ENCODE measurements at regions not wholly inside any gene's neighbourhood (a gene's known extent, or its start where the extent isn't known, plus 50 kb on each side); places are given as distances from the start of the nearest gene placed in this dataset.

DNA sequence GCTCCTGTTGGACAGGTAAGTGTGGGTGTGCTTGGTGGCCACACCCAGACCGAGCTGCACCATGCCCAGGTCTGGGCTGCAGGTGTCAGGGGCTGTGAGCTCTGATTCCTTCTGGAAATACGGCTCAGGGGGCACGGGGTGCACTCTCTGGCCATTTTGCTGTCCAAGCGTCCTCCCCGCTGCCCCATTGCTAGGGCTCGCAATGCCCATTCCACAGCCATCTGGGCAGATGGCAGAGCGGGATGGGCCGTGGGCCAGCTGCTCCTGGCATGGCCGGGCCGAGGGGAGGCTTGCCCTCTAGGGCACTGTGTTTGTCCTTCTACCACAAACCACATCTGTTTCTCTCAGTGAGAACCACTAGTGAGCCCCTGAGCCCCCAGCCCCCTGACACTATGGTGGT, 67.9 kb upstream of the RXRA start:
- Histone ChIP-seq H2AFZ (no peak overlapping the region), H3K9me3 (ENCODE audit: low read depth) (no peaks in the 10 kb centered on the region), H3K4me1 (ENCODE audit: insufficient read depth) (peaks cover under 1% of the 10 kb centered on the region), H3K9me2 (replicated peaks; ENCODE audit: insufficient read depth) (no peaks in the 10 kb centered on the region), H3K27ac (no peak overlapping the region), H4K20me1 (ENCODE audit: insufficient read depth, poor library complexity, severe bottlenecking) (no peaks in the 10 kb centered on the region), H3K4me3 (no peak overlapping the region), H3K4me2 (no peak overlapping the region), H3K27me3 (no peaks in the 10 kb centered on the region), H3K36me3 (replicated peaks; ENCODE audit: insufficient read depth, low read depth) (no peaks in the 10 kb centered on the region), H3K79me2 (no peaks in the 10 kb centered on the region)
- 93% methylated on average over 10 of the region's 10 CpGs for WGBS (ENCODE audit: low lambda C conversion rate, missing lambda C conversion rate)
- TF ChIP-seq EZH2phosphoT487 (IDR thresholded peaks at IDR 0.05; ENCODE audit: low read depth, severe bottlenecking, unreplicated experiment): no peak
- no peak for TF ChIP-seq CTCF (IDR thresholded peaks at IDR 0.05; ENCODE audit: poor library complexity)
- TF ChIP-seq EZH2 (IDR thresholded peaks at IDR 0.05; ENCODE audit: borderline replicate concordance): no peak
- DNase-seq (ENCODE audit: low spot score): no peak

- no peak overlapping the region for H3K4me3 ChIP-seq
- DNase-seq (ENCODE audit: low spot score): no peak
- no peak overlapping the region for H3K27ac ChIP-seq
- no peaks in the 10 kb centered on the region for H3K9me2 ChIP-seq (replicated peaks; ENCODE audit: insufficient read depth)
- H3K36me3 ChIP-seq (replicated peaks; ENCODE audit: insufficient read depth, low read depth): no peaks in the 10 kb centered on the region
- no peak overlapping the region for H2AFZ ChIP-seq
- no peak overlapping the region for H3K4me2 ChIP-seq
- no peak for TF ChIP-seq EZH2 (IDR thresholded peaks at IDR 0.05; ENCODE audit: borderline replicate concordance)
- TF ChIP-seq EZH2phosphoT487 (IDR thresholded peaks at IDR 0.05; ENCODE audit: low read depth, severe bottlenecking, unreplicated experiment): no peak
- TF ChIP-seq CTCF (IDR thresholded peaks at IDR 0.05; ENCODE audit: poor library complexity): no peak
- no peaks in the 10 kb centered on the region for H3K27me3 ChIP-seq
- no peaks in the 10 kb centered on the region for H3K9me3 ChIP-seq (ENCODE audit: low read depth)
- 76% methylated on average over 8 of the region's 11 CpGs for WGBS (ENCODE audit: low lambda C conversion rate, missing lambda C conversion rate)
- no peaks in the 10 kb centered on the region for H4K20me1 ChIP-seq (ENCODE audit: insufficient read depth, poor library complexity, severe bottlenecking)
- H3K4me1 ChIP-seq (ENCODE audit: insufficient read depth): peaks cover 7% of the 10 kb centered on the region
- no peaks in the 10 kb centered on the region for H3K79me2 ChIP-seq
Measured at GRCh38 chr9:134258828-134259546, 67.3 kb upstream of the RXRA start.

GRCh38 chr9:134259708-134260107, 66.5 kb upstream of the RXRA start:
- Histone ChIP-seq H4K20me1 (ENCODE audit: insufficient read depth, poor library complexity, severe bottlenecking) (no peaks in the 10 kb centered on the region), H3K4me3 (no peak overlapping the region), H2AFZ (no peak overlapping the region), H3K27ac (no peak overlapping the region), H3K79me2 (no peaks in the 10 kb centered on the region), H3K9me3 (ENCODE audit: low read depth) (no peaks in the 10 kb centered on the region), H3K36me3 (replicated peaks; ENCODE audit: insufficient read depth, low read depth) (no peaks in the 10 kb centered on the region), H3K9me2 (replicated peaks; ENCODE audit: insufficient read depth) (no peaks in the 10 kb centered on the region), H3K4me2 (no peak overlapping the region), H3K27me3 (no peaks in the 10 kb centered on the region), H3K4me1 (ENCODE audit: insufficient read depth) (peaks cover 13% of the 10 kb centered on the region)
- no peak for TF ChIP-seq CTCF (IDR thresholded peaks at IDR 0.05; ENCODE audit: poor library complexity)
- no peak for TF ChIP-seq EZH2 (IDR thresholded peaks at IDR 0.05; ENCODE audit: borderline replicate concordance)
- no peak for TF ChIP-seq EZH2phosphoT487 (IDR thresholded peaks at IDR 0.05; ENCODE audit: low read depth, severe bottlenecking, unreplicated experiment)
- WGBS (ENCODE audit: low lambda C conversion rate, missing lambda C conversion rate): 95% methylated on average over 13 of the region's 14 CpGs
- DNase-seq (ENCODE audit: low spot score): no peak

Measured in hepatocyte (in vitro differentiated cells).